ENCODE measurements at regions not wholly inside any gene's neighbourhood (a gene's known extent, or its start where the extent isn't known, plus 50 kb on each side); places are given as distances from the start of the nearest gene placed in this dataset.

DNA sequence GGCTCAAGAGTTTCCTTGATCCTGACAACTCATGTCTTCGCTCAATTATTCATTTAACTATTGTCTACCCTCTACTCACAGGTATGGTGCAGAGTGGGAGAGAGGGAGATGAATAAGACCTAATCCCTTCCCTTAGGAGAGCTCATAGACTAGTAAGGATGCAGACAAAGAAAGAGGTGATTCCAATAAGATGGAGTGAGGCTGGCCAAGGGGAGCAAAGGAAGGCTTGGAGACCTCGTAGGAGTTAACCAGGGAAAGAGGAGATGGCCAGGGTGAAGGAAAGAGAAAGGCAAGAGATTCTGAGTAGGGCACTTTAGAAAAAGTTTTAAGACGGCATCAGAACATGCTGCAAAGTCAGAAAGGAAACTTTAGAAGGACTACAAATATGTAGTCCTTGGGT lies 588.5 kb downstream of the VRK1 start:
- Histone ChIP-seq H3F3A (replicated peaks; ENCODE audit: insufficient read depth) (no peaks in the 10 kb centered on the region), H3K9me3 (no peaks in the 10 kb centered on the region), H3K4me3 (ENCODE audit: low read depth in 2 of 2, low read length in 1 of 2) (no peak overlapping the region), H3K9ac (no peak overlapping the region), H3K4me1 (ENCODE audit: control insufficient read depth in 1 of 2, insufficient read depth in 2 of 2, low read depth in 1 of 2, low read length in 1 of 2) (no peaks in the 10 kb centered on the region), H3K27ac (ENCODE audit: low read depth in 2 of 2, low read length in 1 of 2) (no peak overlapping the region), H3K9me2 (no peaks in the 10 kb centered on the region), H2AFZ (ENCODE audit: low read depth) (no peak overlapping the region), H3K4me2 (no peak overlapping the region), H3K27me3 (ENCODE audit: insufficient read depth) (no peaks in the 10 kb centered on the region), H3K79me2 (ENCODE audit: insufficient read depth) (no peaks in the 10 kb centered on the region), H3K36me3 (replicated peaks in 1 of 2; ENCODE audit: control insufficient read depth in 1 of 2, insufficient read depth in 2 of 2, low read length in 1 of 2) (no peaks in the 10 kb centered on the region), H4K20me1 (ENCODE audit: insufficient read depth) (no peaks in the 10 kb centered on the region)
- WGBS (ENCODE audit: low lambda C conversion rate), result 0% methylated on average over 3 of the region's 3 CpGs
- TF ChIP-seq MEF2A (IDR thresholded peaks at IDR 0.05; ENCODE audit: borderline replicate concordance, low read depth) (no peak), ELF1 (IDR thresholded peaks at IDR 0.05) (no peak), RAD21 (IDR thresholded peaks at IDR 0.05; ENCODE audit: low read length) (no peak)
- POLR2A ChIA-PET, result no interaction called here
- DNase-seq, result no peak
- CTCF ChIA-PET, result no interaction called here

DNA sequence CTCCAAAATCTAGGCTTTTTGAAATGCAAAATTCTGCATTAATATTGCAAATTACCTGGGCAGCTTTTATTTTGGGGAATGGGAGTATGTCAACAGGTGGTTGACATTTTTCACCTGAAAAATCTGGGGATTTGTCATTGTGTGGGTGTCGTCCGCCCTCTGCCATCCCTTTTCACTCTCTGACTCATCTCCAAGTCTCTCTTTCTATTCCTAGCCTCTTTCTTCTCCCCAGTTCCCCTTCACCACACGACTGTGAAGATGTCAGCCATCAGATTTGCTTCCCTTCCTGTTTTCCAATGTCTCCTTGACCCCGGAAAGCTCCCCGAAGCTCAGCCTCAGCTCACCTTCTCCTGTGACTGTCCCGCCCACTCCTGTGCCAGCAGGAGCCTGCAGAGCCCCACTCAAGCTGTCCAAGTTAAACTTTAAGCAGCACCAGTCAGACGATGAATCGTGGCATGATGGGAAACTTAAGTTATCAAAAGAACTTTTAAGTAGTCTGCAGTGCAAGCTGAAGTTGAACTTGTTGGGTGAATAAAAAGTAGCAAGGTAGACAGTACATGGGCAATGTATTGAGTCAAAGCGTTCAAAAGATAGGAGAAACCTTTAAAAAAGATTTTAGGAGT lies 590.2 kb downstream of the VRK1 start:
- H3K27me3 ChIP-seq (ENCODE audit: insufficient read depth), result no peaks in the 10 kb centered on the region
- H3K79me2 ChIP-seq (ENCODE audit: insufficient read depth), result no peaks in the 10 kb centered on the region
- no peaks in the 10 kb centered on the region for H3F3A ChIP-seq (replicated peaks; ENCODE audit: insufficient read depth)
- no peaks in the 10 kb centered on the region for H3K36me3 ChIP-seq (replicated peaks in 1 of 2; ENCODE audit: control insufficient read depth in 1 of 2, insufficient read depth in 2 of 2, low read length in 1 of 2)
- no peaks in the 10 kb centered on the region for H3K9me2 ChIP-seq
- CTCF ChIA-PET, result no interaction called here
- H3K4me1 ChIP-seq (ENCODE audit: control insufficient read depth in 1 of 2, insufficient read depth in 2 of 2, low read depth in 1 of 2, low read length in 1 of 2), result no peaks in the 10 kb centered on the region
- WGBS (ENCODE audit: low lambda C conversion rate), result 2% methylated on average over 9 of the region's 9 CpGs
- H3K9ac ChIP-seq, result no peak overlapping the region
- H3K4me2 ChIP-seq, result no peak overlapping the region
- no peak overlapping the region for H3K27ac ChIP-seq (ENCODE audit: low read depth in 2 of 2, low read length in 1 of 2)
- H3K4me3 ChIP-seq (ENCODE audit: low read depth in 2 of 2, low read length in 1 of 2), result no peak overlapping the region
- no peaks in the 10 kb centered on the region for H3K9me3 ChIP-seq
- no peaks in the 10 kb centered on the region for H4K20me1 ChIP-seq (ENCODE audit: insufficient read depth)
- DNase-seq, result no peak
- POLR2A ChIA-PET, result no interaction called here
- TF ChIP-seq CHD2 (IDR thresholded peaks at IDR 0.05; ENCODE audit: low read length, partially characterized antibody) (no peak), MEF2A (IDR thresholded peaks at IDR 0.05; ENCODE audit: borderline replicate concordance, low read depth) (no peak), RFX5 (IDR thresholded peaks at IDR 0.05; ENCODE audit: low read length) (no peak), GABPA (IDR thresholded peaks at IDR 0.05; ENCODE audit: low read depth) (no peak), NRF1 (IDR thresholded peaks at IDR 0.05; ENCODE audit: low read depth, low read length) (no peak), SIN3A (IDR thresholded peaks at IDR 0.05; ENCODE audit: borderline replicate concordance, low read depth, low read length) (no peak), NFIC (IDR thresholded peaks at IDR 0.05; ENCODE audit: borderline replicate concordance) (no peak), TAF1 (IDR thresholded peaks at IDR 0.05; ENCODE audit: borderline replicate concordance, low read depth, low read length) (no peak)
- TF ChIP-seq, protein P1, sequence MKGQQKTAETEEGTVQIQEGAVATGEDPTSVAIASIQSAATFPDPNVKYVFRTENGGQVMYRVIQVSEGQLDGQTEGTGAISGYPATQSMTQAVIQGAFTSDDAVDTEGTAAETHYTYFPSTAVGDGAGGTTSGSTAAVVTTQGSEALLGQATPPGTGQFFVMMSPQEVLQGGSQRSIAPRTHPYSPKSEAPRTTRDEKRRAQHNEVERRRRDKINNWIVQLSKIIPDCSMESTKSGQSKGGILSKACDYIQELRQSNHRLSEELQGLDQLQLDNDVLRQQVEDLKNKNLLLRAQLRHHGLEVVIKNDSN (IDR thresholded peaks at IDR 0.05; ENCODE audit: borderline replicate concordance, low read depth), result no peak
- TF ChIP-seq, protein P2, sequence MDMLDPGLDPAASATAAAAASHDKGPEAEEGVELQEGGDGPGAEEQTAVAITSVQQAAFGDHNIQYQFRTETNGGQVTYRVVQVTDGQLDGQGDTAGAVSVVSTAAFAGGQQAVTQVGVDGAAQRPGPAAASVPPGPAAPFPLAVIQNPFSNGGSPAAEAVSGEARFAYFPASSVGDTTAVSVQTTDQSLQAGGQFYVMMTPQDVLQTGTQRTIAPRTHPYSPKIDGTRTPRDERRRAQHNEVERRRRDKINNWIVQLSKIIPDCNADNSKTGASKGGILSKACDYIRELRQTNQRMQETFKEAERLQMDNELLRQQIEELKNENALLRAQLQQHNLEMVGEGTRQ (IDR thresholded peaks at IDR 0.05; ENCODE audit: borderline replicate concordance, low read depth, low read length), result no peak
- TF ChIP-seq, protein P3, sequence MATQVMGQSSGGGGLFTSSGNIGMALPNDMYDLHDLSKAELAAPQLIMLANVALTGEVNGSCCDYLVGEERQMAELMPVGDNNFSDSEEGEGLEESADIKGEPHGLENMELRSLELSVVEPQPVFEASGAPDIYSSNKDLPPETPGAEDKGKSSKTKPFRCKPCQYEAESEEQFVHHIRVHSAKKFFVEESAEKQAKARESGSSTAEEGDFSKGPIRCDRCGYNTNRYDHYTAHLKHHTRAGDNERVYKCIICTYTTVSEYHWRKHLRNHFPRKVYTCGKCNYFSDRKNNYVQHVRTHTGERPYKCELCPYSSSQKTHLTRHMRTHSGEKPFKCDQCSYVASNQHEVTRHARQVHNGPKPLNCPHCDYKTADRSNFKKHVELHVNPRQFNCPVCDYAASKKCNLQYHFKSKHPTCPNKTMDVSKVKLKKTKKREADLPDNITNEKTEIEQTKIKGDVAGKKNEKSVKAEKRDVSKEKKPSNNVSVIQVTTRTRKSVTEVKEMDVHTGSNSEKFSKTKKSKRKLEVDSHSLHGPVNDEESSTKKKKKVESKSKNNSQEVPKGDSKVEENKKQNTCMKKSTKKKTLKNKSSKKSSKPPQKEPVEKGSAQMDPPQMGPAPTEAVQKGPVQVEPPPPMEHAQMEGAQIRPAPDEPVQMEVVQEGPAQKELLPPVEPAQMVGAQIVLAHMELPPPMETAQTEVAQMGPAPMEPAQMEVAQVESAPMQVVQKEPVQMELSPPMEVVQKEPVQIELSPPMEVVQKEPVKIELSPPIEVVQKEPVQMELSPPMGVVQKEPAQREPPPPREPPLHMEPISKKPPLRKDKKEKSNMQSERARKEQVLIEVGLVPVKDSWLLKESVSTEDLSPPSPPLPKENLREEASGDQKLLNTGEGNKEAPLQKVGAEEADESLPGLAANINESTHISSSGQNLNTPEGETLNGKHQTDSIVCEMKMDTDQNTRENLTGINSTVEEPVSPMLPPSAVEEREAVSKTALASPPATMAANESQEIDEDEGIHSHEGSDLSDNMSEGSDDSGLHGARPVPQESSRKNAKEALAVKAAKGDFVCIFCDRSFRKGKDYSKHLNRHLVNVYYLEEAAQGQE (IDR thresholded peaks at IDR 0.05; ENCODE audit: low read depth, low read length), result no peak
- H2AFZ ChIP-seq (ENCODE audit: low read depth), result no peak overlapping the region

All from SK-N-SH (cell line).